ENCODE measurements at regions not wholly inside any gene's neighbourhood (a gene's known extent, or its start where the extent isn't known, plus 50 kb on each side); places are given as distances from the start of the nearest gene placed in this dataset.

GRCh38 chr14:39998854-39999253 lies 566.6 kb upstream of the FBXO33 start:
- Histone ChIP-seq H3K27me3 (ENCODE audit: insufficient read depth, low read depth, severe bottlenecking) (peaks cover 39% of the 10 kb centered on the region), H3K27ac (no peak overlapping the region), H3K4me3 (ENCODE audit: low read depth, low read length) (no peak overlapping the region), H3K36me3 (no peaks in the 10 kb centered on the region), H3K9me3 (ENCODE audit: severe bottlenecking) (no peaks in the 10 kb centered on the region)
- no peak for DNase-seq
- TF ChIP-seq, protein P1, sequence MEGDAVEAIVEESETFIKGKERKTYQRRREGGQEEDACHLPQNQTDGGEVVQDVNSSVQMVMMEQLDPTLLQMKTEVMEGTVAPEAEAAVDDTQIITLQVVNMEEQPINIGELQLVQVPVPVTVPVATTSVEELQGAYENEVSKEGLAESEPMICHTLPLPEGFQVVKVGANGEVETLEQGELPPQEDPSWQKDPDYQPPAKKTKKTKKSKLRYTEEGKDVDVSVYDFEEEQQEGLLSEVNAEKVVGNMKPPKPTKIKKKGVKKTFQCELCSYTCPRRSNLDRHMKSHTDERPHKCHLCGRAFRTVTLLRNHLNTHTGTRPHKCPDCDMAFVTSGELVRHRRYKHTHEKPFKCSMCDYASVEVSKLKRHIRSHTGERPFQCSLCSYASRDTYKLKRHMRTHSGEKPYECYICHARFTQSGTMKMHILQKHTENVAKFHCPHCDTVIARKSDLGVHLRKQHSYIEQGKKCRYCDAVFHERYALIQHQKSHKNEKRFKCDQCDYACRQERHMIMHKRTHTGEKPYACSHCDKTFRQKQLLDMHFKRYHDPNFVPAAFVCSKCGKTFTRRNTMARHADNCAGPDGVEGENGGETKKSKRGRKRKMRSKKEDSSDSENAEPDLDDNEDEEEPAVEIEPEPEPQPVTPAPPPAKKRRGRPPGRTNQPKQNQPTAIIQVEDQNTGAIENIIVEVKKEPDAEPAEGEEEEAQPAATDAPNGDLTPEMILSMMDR (IDR thresholded peaks at IDR 0.05; ENCODE audit: low read depth, low read length) = no peak

DNA sequence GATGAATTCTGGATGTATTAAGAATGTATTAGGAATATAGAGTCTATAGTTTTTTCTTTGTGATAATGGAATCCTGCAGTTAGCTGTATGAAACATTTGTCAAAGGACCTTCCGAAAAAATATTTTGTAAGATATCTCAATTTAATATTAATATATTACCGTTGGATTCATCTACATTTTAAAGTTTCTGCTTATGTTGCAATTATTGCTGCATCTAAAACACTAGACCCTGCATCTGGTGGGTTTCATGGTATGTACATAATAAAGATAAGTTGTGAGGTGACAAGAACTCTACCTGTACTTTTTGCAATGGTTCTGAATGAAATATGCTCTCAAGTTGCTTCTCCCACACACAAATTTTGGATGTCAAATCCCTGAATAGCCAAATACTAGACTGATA lies 565.9 kb upstream of the FBXO33 start:
- Histone ChIP-seq H3K9me3 (ENCODE audit: severe bottlenecking) (no peaks in the 10 kb centered on the region), H3K4me3 (ENCODE audit: low read depth, low read length) (no peak overlapping the region), H3K36me3 (no peaks in the 10 kb centered on the region), H3K27me3 (ENCODE audit: insufficient read depth, low read depth, severe bottlenecking) (peaks cover 39% of the 10 kb centered on the region), H3K27ac (no peak overlapping the region)
- TF ChIP-seq, protein P1 (IDR thresholded peaks at IDR 0.05; ENCODE audit: low read depth, low read length) = no peak
- no peak for DNase-seq

- H3K27me3 ChIP-seq (ENCODE audit: insufficient read depth, low read depth, severe bottlenecking) = peaks cover 29% of the 10 kb centered on the region
- H3K4me3 ChIP-seq (ENCODE audit: low read depth, low read length) = no peak overlapping the region
- H3K9me3 ChIP-seq (ENCODE audit: severe bottlenecking) = no peaks in the 10 kb centered on the region
- TF ChIP-seq, protein P1 (IDR thresholded peaks at IDR 0.05; ENCODE audit: low read depth, low read length) = no peak
- no peak overlapping the region for H3K27ac ChIP-seq
- DNase-seq = no peak
- no peaks in the 10 kb centered on the region for H3K36me3 ChIP-seq
Observed at GRCh38 chr14:39991041-39991440, 558.8 kb upstream of the FBXO33 start.

- DNase-seq = no peak
- TF ChIP-seq, protein P1 (IDR thresholded peaks at IDR 0.05; ENCODE audit: low read depth, low read length) = no peak
- Histone ChIP-seq H3K9me3 (ENCODE audit: severe bottlenecking) (no peaks in the 10 kb centered on the region), H3K4me3 (ENCODE audit: low read depth, low read length) (no peak overlapping the region), H3K27ac (no peak overlapping the region), H3K36me3 (no peaks in the 10 kb centered on the region), H3K27me3 (ENCODE audit: insufficient read depth, low read depth, severe bottlenecking) (peaks cover 43% of the 10 kb centered on the region)
Observed at GRCh38 chr14:39988939-39989338, 556.7 kb upstream of the FBXO33 start.

DNA sequence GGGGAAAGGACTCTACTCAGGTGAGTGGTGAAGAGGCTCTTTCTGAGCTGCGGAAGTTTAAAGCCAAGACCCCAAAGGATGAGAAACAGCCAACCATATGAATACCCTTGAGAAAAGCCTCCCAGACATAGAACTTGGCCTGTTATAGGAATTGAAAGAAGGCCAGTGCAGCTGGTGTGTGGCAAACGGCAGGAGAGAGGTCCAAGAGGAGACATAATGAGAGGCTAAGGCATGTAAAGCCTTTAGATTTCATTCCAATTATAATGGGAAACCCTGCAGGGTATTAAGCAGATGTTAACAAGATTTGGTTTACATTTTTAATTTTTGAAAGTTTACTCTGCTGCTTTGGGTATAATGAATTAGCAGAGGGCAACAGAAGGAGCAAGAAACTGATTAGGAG lies 552.1 kb upstream of the FBXO33 start:
- no peak for DNase-seq
- Histone ChIP-seq H3K4me3 (ENCODE audit: low read depth, low read length) (no peak overlapping the region), H3K27ac (no peak overlapping the region), H3K27me3 (ENCODE audit: insufficient read depth, low read depth, severe bottlenecking) (peaks cover 47% of the 10 kb centered on the region), H3K36me3 (no peaks in the 10 kb centered on the region), H3K9me3 (ENCODE audit: severe bottlenecking) (no peaks in the 10 kb centered on the region)
- TF ChIP-seq, protein P1 (IDR thresholded peaks at IDR 0.05; ENCODE audit: low read depth, low read length) = no peak

- H3K27me3 ChIP-seq (ENCODE audit: insufficient read depth, low read depth, severe bottlenecking) = peaks cover 10% of the 10 kb centered on the region
Observed at GRCh38 chr14:39977198-39977597, 545.0 kb upstream of the FBXO33 start.

More at GRCh38 chr14:39977198-39977597, 545.0 kb upstream of the FBXO33 start:
- H3K9me3 ChIP-seq (ENCODE audit: severe bottlenecking) = no peaks in the 10 kb centered on the region
- H3K4me3 ChIP-seq (ENCODE audit: low read depth, low read length) = no peak overlapping the region
- TF ChIP-seq, protein P1 (IDR thresholded peaks at IDR 0.05; ENCODE audit: low read depth, low read length) = no peak
- no peaks in the 10 kb centered on the region for H3K36me3 ChIP-seq
- no peak for DNase-seq
- no peak overlapping the region for H3K27ac ChIP-seq

Measured in WERI-Rb-1 (cell line).